ENCODE measurements at regions not wholly inside any gene's neighbourhood (a gene's known extent, or its start where the extent isn't known, plus 50 kb on each side); places are given as distances from the start of the nearest gene placed in this dataset.

DNA sequence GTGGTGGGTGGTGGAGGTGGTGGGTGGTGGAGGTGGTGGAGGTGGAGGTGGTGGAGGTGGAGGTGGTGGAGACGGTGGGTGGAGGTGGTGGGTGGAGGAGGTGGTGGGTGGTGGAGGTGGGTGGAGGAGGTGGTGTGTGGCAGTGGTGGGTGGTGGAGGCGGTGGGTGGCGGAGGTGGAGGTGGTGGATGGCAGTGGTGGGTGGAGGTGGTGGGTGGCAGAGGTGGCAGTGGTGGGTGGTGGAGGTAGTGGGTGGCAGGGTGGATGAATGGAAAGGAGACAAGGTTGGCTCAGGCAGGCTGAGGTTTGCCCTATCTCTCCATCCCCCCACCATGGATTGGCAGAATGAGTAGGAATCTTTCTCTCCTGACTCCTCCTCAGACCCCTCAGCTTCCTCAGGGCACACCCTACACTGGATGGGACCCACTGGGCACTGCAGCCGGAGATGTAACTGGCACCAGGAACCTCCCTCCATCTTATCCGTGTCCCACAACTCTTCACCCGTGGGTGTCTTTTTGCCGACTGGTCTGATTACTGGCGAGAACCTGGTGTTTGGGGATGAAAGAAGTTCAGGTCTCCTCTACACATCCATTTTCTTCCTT is 166.3 kb downstream of the C9orf50 start:
- TF ChIP-seq POLR2A (IDR thresholded peaks at IDR 0.05) = no peak
- TF ChIP-seq, protein P1, sequence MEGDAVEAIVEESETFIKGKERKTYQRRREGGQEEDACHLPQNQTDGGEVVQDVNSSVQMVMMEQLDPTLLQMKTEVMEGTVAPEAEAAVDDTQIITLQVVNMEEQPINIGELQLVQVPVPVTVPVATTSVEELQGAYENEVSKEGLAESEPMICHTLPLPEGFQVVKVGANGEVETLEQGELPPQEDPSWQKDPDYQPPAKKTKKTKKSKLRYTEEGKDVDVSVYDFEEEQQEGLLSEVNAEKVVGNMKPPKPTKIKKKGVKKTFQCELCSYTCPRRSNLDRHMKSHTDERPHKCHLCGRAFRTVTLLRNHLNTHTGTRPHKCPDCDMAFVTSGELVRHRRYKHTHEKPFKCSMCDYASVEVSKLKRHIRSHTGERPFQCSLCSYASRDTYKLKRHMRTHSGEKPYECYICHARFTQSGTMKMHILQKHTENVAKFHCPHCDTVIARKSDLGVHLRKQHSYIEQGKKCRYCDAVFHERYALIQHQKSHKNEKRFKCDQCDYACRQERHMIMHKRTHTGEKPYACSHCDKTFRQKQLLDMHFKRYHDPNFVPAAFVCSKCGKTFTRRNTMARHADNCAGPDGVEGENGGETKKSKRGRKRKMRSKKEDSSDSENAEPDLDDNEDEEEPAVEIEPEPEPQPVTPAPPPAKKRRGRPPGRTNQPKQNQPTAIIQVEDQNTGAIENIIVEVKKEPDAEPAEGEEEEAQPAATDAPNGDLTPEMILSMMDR (IDR thresholded peaks at IDR 0.05) = no peak
